ENCODE measurements at regions not wholly inside any gene's neighbourhood (a gene's known extent, or its start where the extent isn't known, plus 50 kb on each side); places are given as distances from the start of the nearest gene placed in this dataset.
"Not testable (repeated sequence)": the region's sequence is repeated elsewhere in the genome, so short reads cannot be mapped to it uniquely, and the experiment has no call there.

GRCh38 chrX:76550016-76550415 is 122.5 kb downstream of the MAGEE1 start:
- TF ChIP-seq CTCF (IDR thresholded peaks at IDR 0.05) (no peak), POLR2AphosphoS5 (IDR thresholded peaks at IDR 0.05) (no peak), POLR2A (IDR thresholded peaks at IDR 0.05) (no peak), EP300 (IDR thresholded peaks at IDR 0.05) (no peak)
- Histone ChIP-seq H3K4me1 (no peaks in the 10 kb centered on the region), H3K27ac (no peak overlapping the region), H3K36me3 (no peaks in the 10 kb centered on the region), H3K27me3 (no peaks in the 10 kb centered on the region), H3K4me3 (no peak overlapping the region), H3K9me3 (peaks cover 0 to 39% (median 24%) of the 10 kb centered on the region in 4 donors)
- no peak for DNase-seq
- intact Hi-C loops (cut with DNase I; ENCODE audit: low total_unique reads), result no loop called here
- 55 to 75% (median 63%) methylated on average over 3 of the region's 3 CpGs; no CpG with 5 or more reads in 1 of the 5 donors for WGBS, 5 donors

- H3K4me3 ChIP-seq, result no peak overlapping the region
- no peaks in the 10 kb centered on the region for H3K4me1 ChIP-seq
- H3K36me3 ChIP-seq, result no peaks in the 10 kb centered on the region
- no peak for DNase-seq
- WGBS, 5 donors, result 62 to 77% (median 71%) methylated on average over 2 of the region's 2 CpGs
- no peak for TF ChIP-seq POLR2AphosphoS5 (IDR thresholded peaks at IDR 0.05)
- TF ChIP-seq POLR2A (IDR thresholded peaks at IDR 0.05), result no peak
- TF ChIP-seq EP300 (IDR thresholded peaks at IDR 0.05), result no peak
- TF ChIP-seq CTCF (IDR thresholded peaks at IDR 0.05), result no peak
- no peak overlapping the region for H3K27ac ChIP-seq
- H3K9me3 ChIP-seq, result peaks cover 0 to 83% (median 64%) of the 10 kb centered on the region in 4 donors
- H3K27me3 ChIP-seq, result no peaks in the 10 kb centered on the region
- intact Hi-C loops (cut with DNase I; ENCODE audit: low total_unique reads), result no loop called here
Measured at GRCh38 chrX:76555269-76555668, 127.8 kb downstream of the MAGEE1 start.

- DNase-seq, result no peak
- H3K4me3 ChIP-seq, result no peak overlapping the region
- H3K27ac ChIP-seq, result no peak overlapping the region
- H3K36me3 ChIP-seq, result no peaks in the 10 kb centered on the region
- WGBS, 5 donors, result 9 to 19% (median 17%) methylated on average over 4 of the region's 4 CpGs
- peaks cover 0 to 82% (median 67%) of the 10 kb centered on the region in 4 donors for H3K9me3 ChIP-seq
- intact Hi-C loops (cut with DNase I; ENCODE audit: low total_unique reads), result no loop called here
- H3K27me3 ChIP-seq, result no peaks in the 10 kb centered on the region
- no peaks in the 10 kb centered on the region for H3K4me1 ChIP-seq
- TF ChIP-seq POLR2AphosphoS5 (IDR thresholded peaks at IDR 0.05) (no peak), EP300 (IDR thresholded peaks at IDR 0.05) (no peak), POLR2A (IDR thresholded peaks at IDR 0.05) (no peak), CTCF (IDR thresholded peaks at IDR 0.05) (no peak)
Measured at GRCh38 chrX:76555816-76556215, 128.3 kb downstream of the MAGEE1 start.

GRCh38 chrX:76564842-76565241 is 137.3 kb downstream of the MAGEE1 start:
- 54 to 81% (median 67%) methylated on average over 5 of the region's 5 CpGs for WGBS, 5 donors
- H3K36me3 ChIP-seq; H3K27ac ChIP-seq; H3K27me3 ChIP-seq; intact Hi-C loops (cut with DNase I; ENCODE audit: low total_unique reads); DNase-seq; H3K4me3 ChIP-seq; H3K4me1 ChIP-seq: not testable (repeated sequence)
- H3K9me3 ChIP-seq, result peaks cover 0 to 54% (median 35%) of the 10 kb centered on the region in 4 donors

GRCh38 chrX:76605390-76605789 is 177.9 kb downstream of the MAGEE1 start:
- no peaks in the 10 kb centered on the region for H3K27me3 ChIP-seq
- no peak for TF ChIP-seq CTCF (IDR thresholded peaks at IDR 0.05)

More at GRCh38 chrX:76605390-76605789, 177.9 kb downstream of the MAGEE1 start:
- no peak for DNase-seq
- no peak overlapping the region for H3K27ac ChIP-seq
- H3K4me3 ChIP-seq, result no peak overlapping the region
- intact Hi-C loops (cut with DNase I; ENCODE audit: low total_unique reads), result no loop called here
- H3K9me3 ChIP-seq, result peaks cover 0 to 15% (median 0%) of the 10 kb centered on the region in 4 donors
- no peaks in the 10 kb centered on the region for H3K36me3 ChIP-seq
- 39 to 69% (median 48%) methylated on average over 1 of the region's 1 CpG for WGBS, 5 donors
- no peaks in the 10 kb centered on the region for H3K4me1 ChIP-seq
